ENCODE measurements at regions not wholly inside any gene's neighbourhood (a gene's known extent, or its start where the extent isn't known, plus 50 kb on each side); places are given as distances from the start of the nearest gene placed in this dataset.

DNA sequence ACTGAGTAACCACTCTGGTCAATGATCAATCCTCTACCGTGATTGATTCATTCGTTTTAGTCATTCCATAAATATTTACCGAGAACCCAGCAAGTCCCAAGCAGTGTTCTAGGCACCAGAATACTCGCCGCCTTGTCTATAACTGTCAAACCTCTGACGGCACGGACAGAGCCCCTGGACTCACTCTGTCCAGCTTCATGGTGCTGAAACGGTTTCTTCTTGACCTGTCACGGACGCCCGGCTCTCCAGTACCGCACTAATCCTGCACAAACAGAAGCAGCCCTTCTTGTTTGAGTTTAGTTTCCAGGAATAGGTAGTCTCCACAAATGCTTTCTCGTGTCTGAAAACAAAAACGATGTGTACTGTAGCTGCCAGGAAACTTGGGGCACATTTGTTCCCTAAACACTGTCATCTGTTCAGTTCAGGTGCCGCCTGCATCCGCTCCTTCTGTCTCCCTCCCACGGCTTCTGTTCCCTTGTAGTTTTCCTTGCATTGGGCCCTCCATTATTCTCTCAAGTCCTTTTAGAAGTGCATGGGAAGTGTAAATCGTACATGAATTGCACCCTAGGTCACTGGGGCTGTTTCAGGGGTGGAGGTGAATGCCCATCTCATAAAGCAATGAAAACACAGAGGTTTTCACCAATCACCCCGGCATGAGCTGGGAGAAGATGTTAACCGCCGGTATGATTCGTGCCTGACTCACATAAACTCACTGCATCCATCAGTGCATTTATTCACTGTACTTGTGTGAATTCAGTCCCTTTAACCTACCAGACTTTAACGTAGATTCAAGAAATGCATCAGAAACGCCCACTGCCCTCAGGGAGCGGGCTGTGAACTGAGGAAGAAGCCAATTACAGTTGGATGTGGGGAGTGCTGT, 209.3 kb upstream of the CDH4 start:
- no peak for DNase-seq

DNA sequence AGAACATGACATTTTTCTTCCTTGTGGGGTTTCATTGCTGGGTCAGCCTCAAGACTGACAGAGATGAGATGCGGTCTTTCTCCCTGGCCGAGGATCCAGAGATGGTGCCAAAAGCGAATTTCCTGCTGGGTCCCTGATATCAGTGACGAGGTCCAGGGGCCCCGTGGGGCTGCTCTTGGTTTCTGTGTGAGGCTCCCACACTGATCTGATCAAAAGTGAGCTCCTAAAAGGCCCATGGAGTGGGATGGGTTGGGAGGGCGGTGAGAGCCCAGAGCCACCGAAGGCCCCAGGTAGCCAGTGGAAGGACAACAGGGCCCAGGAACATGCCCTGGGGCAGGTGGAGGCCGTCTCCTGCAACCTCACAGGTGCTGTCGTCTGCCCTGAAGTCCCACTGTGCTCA, 208.4 kb upstream of the CDH4 start:
- no peak for DNase-seq

- DNase-seq: no peak
Measured at GRCh38 chr20:61044499-61044898, 207.6 kb upstream of the CDH4 start.

GRCh38 chr20:61045091-61045490, 207.0 kb upstream of the CDH4 start:
- no peak for DNase-seq

- no peak for DNase-seq
Measured at GRCh38 chr20:61045876-61046585, 206.0 kb upstream of the CDH4 start.

DNA sequence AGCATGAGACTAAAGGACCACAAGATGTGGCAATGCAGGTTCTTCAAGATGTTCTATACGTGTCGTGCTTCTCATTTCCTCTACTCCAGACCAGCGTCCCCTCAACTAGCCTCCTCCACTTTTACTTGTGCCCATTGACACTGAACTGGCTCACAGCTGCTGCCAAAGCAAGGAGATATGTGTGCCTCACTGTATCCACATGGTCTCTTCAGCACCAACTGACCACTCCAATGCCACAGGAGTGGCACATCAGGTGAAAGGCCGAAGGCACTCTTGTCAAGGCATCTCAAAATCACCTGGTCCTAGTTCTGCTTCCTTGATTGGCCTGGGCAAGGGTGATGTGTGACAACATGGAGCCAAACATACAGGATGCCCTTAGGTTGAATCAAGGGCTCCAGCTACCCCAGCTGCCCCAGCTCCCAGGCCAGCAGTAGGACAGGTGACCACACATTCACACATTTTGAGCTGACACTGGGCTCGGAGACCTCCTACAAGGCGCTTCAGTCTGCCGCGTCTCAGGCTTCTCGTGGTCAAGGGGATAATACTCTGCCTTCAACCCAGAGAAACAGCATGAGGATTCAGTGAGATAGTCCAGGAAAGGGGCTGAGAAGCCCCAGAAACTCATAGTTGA, 205.2 kb upstream of the CDH4 start:
- no peak for DNase-seq

DNA sequence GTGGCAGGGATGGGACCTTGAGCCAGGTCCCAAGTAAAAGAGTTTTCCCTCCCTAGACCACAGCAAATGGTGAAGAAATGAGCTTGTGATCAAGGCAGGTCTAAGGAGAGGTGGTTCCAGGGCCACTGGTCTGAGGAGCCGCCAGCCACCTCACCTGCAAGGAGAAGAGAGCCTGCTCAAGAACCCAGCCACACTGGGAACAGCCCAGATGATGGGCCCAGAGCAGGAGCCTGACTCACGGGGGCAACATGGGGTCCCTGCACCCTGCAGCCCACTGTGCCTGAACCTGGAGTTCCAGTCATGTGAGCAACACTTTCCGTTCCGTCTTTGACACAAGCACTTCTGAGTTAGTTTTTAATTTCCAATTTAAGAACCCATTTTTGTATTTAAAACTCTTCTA, 204.5 kb upstream of the CDH4 start:
- DNase-seq: no peak

DNA sequence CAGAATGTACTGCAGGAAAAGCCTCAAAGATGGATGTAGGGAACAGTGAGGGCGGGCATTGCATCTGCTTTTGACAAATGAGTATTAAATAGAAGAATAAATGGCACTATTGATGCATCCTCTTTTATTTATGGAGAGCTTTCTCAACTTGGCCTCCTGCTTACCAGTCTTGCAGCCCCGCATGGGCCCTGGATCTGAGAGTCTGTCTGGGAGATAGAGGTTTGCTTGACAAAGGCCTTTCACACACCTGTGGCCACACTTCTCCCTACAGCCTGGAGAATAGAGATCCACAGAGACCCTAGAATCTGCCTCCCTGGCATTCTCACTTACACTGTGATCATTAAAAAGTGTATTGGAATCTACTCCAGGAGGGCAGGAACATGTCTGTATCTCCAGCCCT, 203.8 kb upstream of the CDH4 start:
- no peak for DNase-seq

GRCh38 chr20:61049684-61050083, 202.4 kb upstream of the CDH4 start:
- DNase-seq: no peak

DNA sequence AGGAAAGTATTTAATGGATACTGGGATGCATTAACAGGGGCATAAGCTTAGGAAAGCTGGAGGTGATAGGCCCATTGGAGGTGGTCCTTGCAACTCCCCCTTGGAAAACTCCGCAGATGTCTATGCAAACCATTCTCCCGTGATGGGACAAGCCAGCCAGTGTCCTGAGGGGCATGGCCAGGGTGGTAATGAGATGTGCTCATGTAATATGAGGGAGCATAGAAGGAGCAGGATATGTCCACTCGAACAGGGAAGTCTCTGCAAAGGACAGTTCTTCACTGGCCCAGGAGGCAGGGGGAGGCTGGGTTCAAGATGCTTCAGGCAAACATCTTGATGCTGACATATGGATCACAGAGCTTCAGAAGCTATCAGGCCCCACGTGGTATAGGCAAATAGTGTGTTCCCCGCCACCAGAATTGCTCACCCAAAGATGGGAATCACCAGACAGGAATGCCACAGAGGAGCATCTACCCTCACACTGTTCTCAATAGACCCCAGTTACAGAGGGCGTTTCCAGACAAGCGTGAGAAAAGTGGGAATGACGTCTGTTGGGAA, 201.6 kb upstream of the CDH4 start:
- no peak for DNase-seq

DNA sequence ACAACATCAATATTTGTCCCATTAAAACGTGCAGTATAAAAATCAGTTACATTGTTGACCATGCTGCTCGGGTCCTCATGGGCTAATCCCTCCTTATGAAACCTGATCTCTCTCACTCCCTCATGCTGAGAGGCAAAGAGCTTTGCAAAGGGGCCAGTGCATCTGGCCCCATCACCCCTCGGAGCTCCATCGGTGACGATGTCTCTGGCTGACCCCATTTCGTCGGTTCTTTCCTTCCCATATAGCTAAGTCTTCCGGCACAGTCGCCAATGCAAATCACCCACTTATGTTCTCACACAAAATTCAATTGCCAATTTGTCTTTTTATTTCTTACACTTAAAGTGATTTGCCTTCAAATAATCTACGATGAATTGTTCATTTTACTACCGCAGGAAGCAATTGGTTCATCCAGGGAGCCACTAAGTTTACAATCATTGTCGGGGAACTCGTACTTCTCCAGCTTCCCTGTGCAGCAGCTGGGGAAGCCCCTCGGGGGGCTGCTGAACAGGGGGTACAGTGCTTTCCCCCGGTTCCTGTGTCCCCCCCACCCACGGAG, 199.8 kb upstream of the CDH4 start:
- DNase-seq: no peak

DNA sequence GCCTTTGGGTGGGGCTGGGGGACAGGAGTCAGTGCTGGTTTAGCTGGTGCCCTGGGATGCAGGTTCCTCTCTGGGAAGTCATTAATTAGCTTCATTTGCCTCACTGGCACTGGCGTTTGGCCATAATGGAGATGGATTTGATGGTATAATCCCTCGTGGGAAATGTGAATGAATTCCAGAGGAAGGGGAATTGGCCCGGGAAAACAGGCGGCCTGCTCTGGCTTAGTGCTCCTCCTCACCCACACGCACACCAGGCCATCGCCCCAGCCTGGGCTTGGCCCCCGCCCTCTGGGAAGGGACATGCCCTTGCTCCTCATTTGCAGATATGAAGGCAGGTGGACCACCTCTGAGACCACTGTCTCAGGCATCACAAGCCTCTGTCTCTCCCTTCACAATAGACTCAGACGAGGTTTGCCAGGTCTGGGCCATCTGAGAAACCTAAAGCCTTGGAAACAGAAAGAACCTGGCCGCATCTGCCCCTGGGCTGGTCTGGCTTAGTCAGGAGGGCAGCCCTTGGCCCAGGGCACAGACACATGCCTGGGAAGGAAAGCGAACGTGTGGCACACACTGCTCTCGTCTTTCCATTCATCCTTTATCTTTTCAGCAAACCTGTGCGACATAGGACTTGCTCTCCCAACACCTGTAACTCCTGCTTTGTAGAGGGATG, 199.2 kb upstream of the CDH4 start:
- no peak for DNase-seq

DNA sequence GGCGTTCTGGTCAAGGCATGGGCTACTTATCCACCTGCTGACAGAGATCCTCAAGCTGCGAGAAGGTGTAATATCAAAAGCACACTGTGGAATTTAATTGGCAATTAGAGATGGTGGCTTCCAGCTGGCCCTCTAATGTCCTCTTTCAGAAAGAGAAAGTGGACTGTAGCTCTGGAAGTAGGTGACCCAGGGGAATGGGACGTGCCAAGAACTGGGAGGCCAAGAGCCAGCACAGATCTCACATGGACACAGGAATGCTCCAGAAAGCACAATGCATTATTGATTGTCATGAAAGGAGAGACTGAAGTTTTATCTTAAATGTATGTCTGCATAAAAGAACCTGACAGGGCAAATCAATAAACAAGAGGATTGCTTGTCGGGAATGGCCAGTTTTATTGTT, 198.6 kb upstream of the CDH4 start:
- DNase-seq: no peak

DNA sequence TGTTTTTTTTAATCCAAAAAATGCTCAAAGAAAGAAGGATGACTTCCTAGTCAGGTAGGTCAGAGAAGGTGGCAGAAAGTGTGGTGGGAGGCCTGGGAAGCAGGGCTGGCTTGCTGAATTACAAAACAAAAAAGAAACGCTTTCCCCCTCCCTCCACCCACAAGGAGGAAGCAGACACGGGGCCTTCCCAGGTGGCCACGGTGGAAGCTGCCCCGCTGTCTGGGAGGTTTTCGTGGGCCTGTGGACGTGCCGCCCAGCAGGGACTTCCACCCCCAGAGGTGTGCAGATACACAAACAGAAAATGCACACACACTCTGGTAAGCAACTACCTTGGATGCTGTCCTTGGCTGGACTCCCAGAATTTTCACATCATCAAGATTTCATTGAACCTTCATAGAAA, 198.2 kb upstream of the CDH4 start:
- DNase-seq: no peak

GRCh38 chr20:61054411-61054810, 197.7 kb upstream of the CDH4 start:
- no peak for DNase-seq

DNA sequence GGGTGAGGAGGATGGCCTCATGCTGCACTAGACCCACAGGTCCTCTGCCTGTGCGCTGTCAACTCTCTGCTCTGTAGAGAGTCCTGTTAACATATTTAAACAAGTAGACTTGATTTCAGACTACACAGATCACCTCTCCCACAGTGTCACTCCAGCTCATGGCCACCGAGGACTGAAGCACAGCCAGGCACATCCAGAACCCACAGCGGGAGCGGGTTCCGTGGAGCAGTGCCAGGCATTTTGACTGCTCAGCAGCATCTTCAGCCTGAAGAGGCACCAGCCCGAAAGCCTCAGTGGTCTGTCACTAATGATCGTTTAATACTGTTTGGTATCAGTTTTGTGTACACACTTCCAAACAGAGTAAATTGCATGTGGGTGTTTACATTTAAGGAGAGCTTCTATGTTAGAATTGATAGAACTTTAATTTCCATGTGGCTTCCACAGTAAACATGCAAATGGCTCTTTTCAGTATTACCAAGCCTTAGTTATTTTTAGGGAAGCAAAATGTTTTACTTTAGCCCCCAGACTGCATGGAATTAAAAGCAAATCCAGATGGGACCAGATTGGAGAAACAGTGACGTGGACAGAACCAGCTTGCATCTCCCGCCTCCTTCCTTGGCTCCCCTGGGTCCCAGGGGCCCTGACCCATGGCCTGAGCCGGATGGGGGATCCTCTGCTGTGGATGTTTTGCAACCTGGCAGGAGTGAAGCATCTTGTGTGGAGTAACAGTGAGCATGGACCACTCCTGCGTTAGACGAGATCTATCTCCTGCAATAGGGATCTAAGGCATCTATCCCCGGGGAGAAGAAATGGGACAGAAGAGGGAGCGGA, 196.7 kb upstream of the CDH4 start:
- no peak for DNase-seq

GRCh38 chr20:61056116-61056515, 195.9 kb upstream of the CDH4 start:
- DNase-seq: no peak

DNA sequence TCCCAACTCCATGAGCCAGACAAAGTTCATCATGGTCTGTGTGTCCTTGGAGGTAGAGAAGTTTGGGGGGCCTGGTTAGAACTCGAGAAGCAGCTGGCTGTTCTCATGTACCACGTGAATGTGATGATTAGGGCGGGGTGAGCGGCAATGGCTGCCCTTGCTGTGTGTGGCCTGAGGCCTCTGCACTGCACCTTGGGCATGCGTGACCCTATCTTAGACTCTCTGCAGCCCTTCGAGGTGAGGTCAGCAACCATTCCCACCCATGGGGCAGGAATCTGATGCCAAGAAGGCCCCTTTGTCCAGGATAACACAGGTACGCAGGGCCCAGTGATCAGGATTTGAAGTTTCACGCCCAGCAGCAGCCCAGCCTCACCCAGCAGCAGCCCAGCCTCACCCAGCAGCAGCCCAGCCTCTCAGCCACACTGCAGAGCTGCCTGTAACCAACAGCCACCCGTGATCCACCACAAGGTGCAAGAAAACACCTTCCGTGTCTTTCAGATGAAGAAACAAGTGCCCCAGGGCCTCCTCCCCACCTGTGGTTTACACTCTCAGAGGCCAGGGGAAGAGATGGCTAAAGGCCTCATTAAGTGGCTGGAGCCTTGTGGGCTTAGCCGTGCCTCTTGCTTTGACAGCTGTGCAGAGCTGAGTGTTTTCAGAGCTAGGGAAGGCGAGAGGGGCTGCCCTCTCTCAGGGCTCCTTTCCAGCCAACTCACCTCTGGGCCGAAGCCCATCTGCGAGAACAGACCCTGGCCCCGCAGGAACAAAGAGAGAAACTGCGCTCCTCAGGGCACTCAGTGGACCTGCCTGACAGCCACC, 195.2 kb upstream of the CDH4 start:
- no peak for DNase-seq

DNA sequence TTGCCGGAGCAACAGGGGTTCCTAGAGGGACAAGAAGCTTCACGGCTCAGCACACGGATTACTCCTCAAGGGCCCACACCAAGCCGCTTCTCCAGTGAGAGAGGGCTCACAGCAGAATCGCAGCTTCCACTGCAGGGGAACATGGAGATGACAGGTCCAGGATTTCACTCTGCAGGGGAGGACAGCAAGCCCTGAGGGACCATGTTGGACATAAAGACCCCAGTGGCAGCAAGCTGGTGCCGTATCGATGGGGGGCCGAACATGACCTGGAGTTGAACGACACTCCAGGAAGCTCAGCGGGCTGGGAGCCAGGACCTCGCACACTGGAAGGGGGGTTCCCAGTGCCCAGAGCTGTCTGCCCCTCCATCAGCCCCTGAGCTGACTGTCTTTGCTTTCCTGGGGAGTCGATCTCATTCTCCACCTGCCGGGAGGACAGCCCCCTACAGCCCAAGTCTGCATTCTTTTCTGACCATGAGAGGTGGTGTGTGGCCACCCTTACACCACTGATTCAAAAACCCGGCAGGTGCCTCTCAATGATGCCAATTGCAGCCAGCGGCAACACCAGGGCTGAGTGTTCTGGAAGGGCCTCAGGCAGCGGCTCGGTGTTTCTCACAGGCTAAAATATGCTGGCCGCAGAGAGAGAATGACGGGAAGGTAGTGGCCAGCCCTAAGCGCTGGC, 194.5 kb upstream of the CDH4 start:
- no peak for DNase-seq

- DNase-seq: no peak
Measured at GRCh38 chr20:61061981-61062380, 190.1 kb upstream of the CDH4 start.
